HG03108 (cell line): ENCODE measurements at regions not wholly inside any gene's neighbourhood (a gene's known extent, or its start where the extent isn't known, plus 50 kb on each side); places are given as distances from the start of the nearest gene placed in this dataset.

Experiments
- ATAC-seq: cut with Tn5 transposase; IDR thresholded peaks from one replicate; pipeline ENCODE4 v1.9.1; 2021; ENCODE audit warnings: moderate library complexity; ENCODE audit not compliant: unreplicated experiment

- no peak for ATAC-seq
Observed at GRCh38 chr13:89845874-89846273, 1501.6 kb upstream of the MIR17HG start.

- no peak for ATAC-seq
Observed at GRCh38 chr13:89846926-89847585, 1500.4 kb upstream of the MIR17HG start.

GRCh38 chr13:89852570-89852969 is 1494.9 kb upstream of the MIR17HG start:
- no peak for ATAC-seq

GRCh38 chr13:89856512-89856911 is 1491.0 kb upstream of the MIR17HG start:
- ATAC-seq, result no peak

- no peak for ATAC-seq
Observed at GRCh38 chr13:89857502-89857901, 1490.0 kb upstream of the MIR17HG start.

GRCh38 chr13:89862011-89862690 is 1485.3 kb upstream of the MIR17HG start:
- no peak for ATAC-seq

GRCh38 chr13:89862691-89863036 is 1484.8 kb upstream of the MIR17HG start:
- ATAC-seq, result no peak

GRCh38 chr13:89865164-89866064 is 1482.1 kb upstream of the MIR17HG start:
- ATAC-seq, result no peak

GRCh38 chr13:89869312-89869711 is 1478.2 kb upstream of the MIR17HG start:
- ATAC-seq, result no peak

- no peak for ATAC-seq
Observed at GRCh38 chr13:89878904-89879303, 1468.6 kb upstream of the MIR17HG start.

- ATAC-seq, result no peak
Observed at GRCh38 chr13:89880201-89880600, 1467.3 kb upstream of the MIR17HG start.

- ATAC-seq, result no peak
Observed at GRCh38 chr13:89883893-89884448, 1463.5 kb upstream of the MIR17HG start.

- no peak for ATAC-seq
Observed at GRCh38 chr13:89890806-89891205, 1456.7 kb upstream of the MIR17HG start.

- no peak for ATAC-seq
Observed at GRCh38 chr13:89891416-89891815, 1456.1 kb upstream of the MIR17HG start.

- no peak for ATAC-seq
Observed at GRCh38 chr13:89897681-89898080, 1449.8 kb upstream of the MIR17HG start.

- ATAC-seq, result no peak
Observed at GRCh38 chr13:89899302-89900103, 1448.0 kb upstream of the MIR17HG start.

- ATAC-seq, result no peak
Observed at GRCh38 chr13:89900104-89900765, 1447.3 kb upstream of the MIR17HG start.

- no peak for ATAC-seq
Observed at GRCh38 chr13:89902223-89902622, 1445.3 kb upstream of the MIR17HG start.

GRCh38 chr13:89903115-89903514 is 1444.4 kb upstream of the MIR17HG start:
- ATAC-seq, result no peak

GRCh38 chr13:89910166-89910565 is 1437.3 kb upstream of the MIR17HG start:
- no peak for ATAC-seq
